ENCODE measurements at regions not wholly inside any gene's neighbourhood (a gene's known extent, or its start where the extent isn't known, plus 50 kb on each side); places are given as distances from the start of the nearest gene placed in this dataset.

DNA sequence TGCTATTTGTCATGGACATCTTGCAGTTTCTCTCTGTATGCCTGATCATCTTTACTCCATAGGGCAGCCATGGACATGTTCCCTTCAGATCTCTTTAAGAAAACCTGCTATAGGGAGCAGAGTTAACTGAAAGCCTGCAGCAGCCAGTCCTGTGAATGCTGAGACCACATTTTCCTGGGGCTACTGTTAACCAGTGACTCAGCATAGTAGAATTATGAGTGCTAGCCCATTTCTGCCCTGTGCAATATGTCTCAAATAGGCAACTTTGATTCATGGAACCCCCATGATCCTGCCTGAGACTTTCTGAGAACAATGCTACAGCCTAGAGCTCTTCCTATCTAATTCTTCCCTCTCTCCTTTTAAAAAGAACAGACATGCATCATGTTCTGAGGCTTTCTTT is 624.2 kb downstream of the CHSY3 start:
- Mint-ChIP-seq H3K4me1 (no peaks in the 10 kb centered on the region), H3K36me3 (no peaks in the 10 kb centered on the region), H3K4me3 (no peak overlapping the region), H3K27ac (no peak overlapping the region), H3K27me3 (ENCODE audit: low read depth) (no peaks in the 10 kb centered on the region), H3K9me3 (peaks cover 3% of the 10 kb centered on the region; the same call in 1 of the 2 replicates)
- ChIA-PET CTCF (no interaction called here), POLR2A (no interaction called here)
- no peak for ATAC-seq
- no peak for DNase-seq (ENCODE audit: low spot score)
- TF ChIP-seq, protein P1, sequence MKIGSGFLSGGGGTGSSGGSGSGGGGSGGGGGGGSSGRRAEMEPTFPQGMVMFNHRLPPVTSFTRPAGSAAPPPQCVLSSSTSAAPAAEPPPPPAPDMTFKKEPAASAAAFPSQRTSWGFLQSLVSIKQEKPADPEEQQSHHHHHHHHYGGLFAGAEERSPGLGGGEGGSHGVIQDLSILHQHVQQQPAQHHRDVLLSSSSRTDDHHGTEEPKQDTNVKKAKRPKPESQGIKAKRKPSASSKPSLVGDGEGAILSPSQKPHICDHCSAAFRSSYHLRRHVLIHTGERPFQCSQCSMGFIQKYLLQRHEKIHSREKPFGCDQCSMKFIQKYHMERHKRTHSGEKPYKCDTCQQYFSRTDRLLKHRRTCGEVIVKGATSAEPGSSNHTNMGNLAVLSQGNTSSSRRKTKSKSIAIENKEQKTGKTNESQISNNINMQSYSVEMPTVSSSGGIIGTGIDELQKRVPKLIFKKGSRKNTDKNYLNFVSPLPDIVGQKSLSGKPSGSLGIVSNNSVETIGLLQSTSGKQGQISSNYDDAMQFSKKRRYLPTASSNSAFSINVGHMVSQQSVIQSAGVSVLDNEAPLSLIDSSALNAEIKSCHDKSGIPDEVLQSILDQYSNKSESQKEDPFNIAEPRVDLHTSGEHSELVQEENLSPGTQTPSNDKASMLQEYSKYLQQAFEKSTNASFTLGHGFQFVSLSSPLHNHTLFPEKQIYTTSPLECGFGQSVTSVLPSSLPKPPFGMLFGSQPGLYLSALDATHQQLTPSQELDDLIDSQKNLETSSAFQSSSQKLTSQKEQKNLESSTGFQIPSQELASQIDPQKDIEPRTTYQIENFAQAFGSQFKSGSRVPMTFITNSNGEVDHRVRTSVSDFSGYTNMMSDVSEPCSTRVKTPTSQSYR (CRISPR knock-in tag; IDR thresholded peaks at IDR 0.05): no peak
- TF ChIP-seq SMAD3 (CRISPR knock-in tag; IDR thresholded peaks at IDR 0.05; ENCODE audit: borderline replicate concordance) (no peak), ATF6 (CRISPR knock-in tag; IDR thresholded peaks at IDR 0.05) (no peak), E2F5 (CRISPR knock-in tag; IDR thresholded peaks at IDR 0.05) (no peak), NR1H2 (CRISPR knock-in tag; IDR thresholded peaks at IDR 0.05) (no peak), ZMAT4 (CRISPR knock-in tag; IDR thresholded peaks at IDR 0.05) (no peak), ZBTB43 (CRISPR knock-in tag; IDR thresholded peaks at IDR 0.05) (no peak), GRHL2 (CRISPR knock-in tag; IDR thresholded peaks at IDR 0.05; ENCODE audit: insufficient replicate concordance, severe bottlenecking) (no peak), FOXP4 (CRISPR knock-in tag; IDR thresholded peaks at IDR 0.05) (no peak), HMGA2 (CRISPR knock-in tag; IDR thresholded peaks at IDR 0.05) (no peak), ZNF138 (CRISPR knock-in tag; conservative IDR thresholded peaks at IDR 0.05) (no peak), FOXJ3 (CRISPR knock-in tag; IDR thresholded peaks at IDR 0.05; ENCODE audit: borderline replicate concordance) (no peak), NR2C2 (CRISPR knock-in tag; IDR thresholded peaks at IDR 0.05) (no peak), ZNF671 (CRISPR knock-in tag; IDR thresholded peaks at IDR 0.05) (no peak), SP1 (CRISPR knock-in tag; conservative IDR thresholded peaks at IDR 0.05) (no peak), ATF1 (CRISPR knock-in tag; IDR thresholded peaks at IDR 0.05) (no peak), KAT7 (CRISPR knock-in tag; IDR thresholded peaks at IDR 0.05; ENCODE audit: borderline replicate concordance) (no peak)
- TF ChIP-seq, protein P2, sequence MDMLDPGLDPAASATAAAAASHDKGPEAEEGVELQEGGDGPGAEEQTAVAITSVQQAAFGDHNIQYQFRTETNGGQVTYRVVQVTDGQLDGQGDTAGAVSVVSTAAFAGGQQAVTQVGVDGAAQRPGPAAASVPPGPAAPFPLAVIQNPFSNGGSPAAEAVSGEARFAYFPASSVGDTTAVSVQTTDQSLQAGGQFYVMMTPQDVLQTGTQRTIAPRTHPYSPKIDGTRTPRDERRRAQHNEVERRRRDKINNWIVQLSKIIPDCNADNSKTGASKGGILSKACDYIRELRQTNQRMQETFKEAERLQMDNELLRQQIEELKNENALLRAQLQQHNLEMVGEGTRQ (CRISPR knock-in tag; IDR thresholded peaks at IDR 0.05): no peak
